Neural cell (in vitro differentiated cells): ENCODE measurements at regions not wholly inside any gene's neighbourhood (a gene's known extent, or its start where the extent isn't known, plus 50 kb on each side); places are given as distances from the start of the nearest gene placed in this dataset.

ENCODE experiments used
- H2AFZ ChIP-seq: fragments of 200-600, 300-800 bp; sonication (generic), shearing (Covaris generic); 2 replicates; pipeline ENCODE4 v1.6.0; 2014; ENCODE audit warnings: low read depth, mild to moderate bottlenecking, antibody characterized with exemption, low read length, moderate library complexity
- H3F3A ChIP-seq: fragments of 200-600 bp; shearing (Covaris generic); 2 replicates; pipeline ENCODE4 v1.6.1; 2016; ENCODE audit warnings: mild to moderate bottlenecking, moderate library complexity, mixed read lengths, antibody characterized with exemption, low read length; ENCODE audit not compliant: insufficient read depth, poor library complexity, severe bottlenecking
- H3K27ac ChIP-seq: fragments of 200-600, 300-800 bp; sonication (generic), shearing (Covaris generic); 2 replicates; pipeline ENCODE4 v1.5.1; 2014; ENCODE audit warnings: mild to moderate bottlenecking, low read length, moderate library complexity
- H3K27me3 ChIP-seq: fragments of 300-800, 200-600 bp; sonication (generic), shearing (Covaris generic); 2 replicates; pipeline ENCODE4 v1.6.0; 2014; ENCODE audit warnings: mild to moderate bottlenecking, low read depth, low read length, moderate library complexity; ENCODE audit not compliant: insufficient read depth
- H3K36me3 ChIP-seq: fragments of 300-800, 200-600 bp; sonication (generic), shearing (Covaris generic); 2 replicates; pipeline ENCODE4 v1.5.1; 2014; ENCODE audit warnings: mild to moderate bottlenecking, antibody characterized with exemption, low read length, moderate library complexity; ENCODE audit not compliant: insufficient read depth
- H3K4me2 ChIP-seq: fragments of 300-800, 200-600 bp; sonication (generic), shearing (Covaris generic); 2 replicates; pipeline ENCODE4 v1.6.0; 2014; ENCODE audit warnings: mild to moderate bottlenecking, low read length
- H3K4me3 ChIP-seq: fragments of 300-800, 200-600 bp; sonication (generic), shearing (Covaris generic); 2 replicates; pipeline ENCODE4 v1.5.1; 2014; ENCODE audit warnings: mild to moderate bottlenecking, low read length, moderate library complexity
- H3K79me2 ChIP-seq: fragments of 200-600 bp; shearing (Covaris generic); replicated peaks from 2 replicates; pipeline ENCODE4 v1.6.0; 2014; ENCODE audit warnings: mild to moderate bottlenecking, low read length, moderate library complexity; ENCODE audit not compliant: insufficient read depth
- H3K9ac ChIP-seq: fragments of 300-800, 200-600 bp; sonication (generic), shearing (Covaris generic); 2 replicates; pipeline ENCODE4 v1.6.1; 2016; ENCODE audit warnings: mild to moderate bottlenecking, low read length, mixed read lengths
- H3K9me2 ChIP-seq: fragments of 200-600 bp; shearing (Covaris generic); 2 replicates; pipeline ENCODE4 v1.6.1; 2016; ENCODE audit warnings: mild to moderate bottlenecking, low read length, mixed read lengths; ENCODE audit not compliant: insufficient read depth
- H3K9me3 ChIP-seq: fragments of 200-600, 300-800 bp; sonication (generic), shearing (Covaris generic); 2 replicates; pipeline ENCODE4 v1.6.1; 2016; ENCODE audit warnings: mild to moderate bottlenecking, mixed run types, low read length, moderate library complexity, mixed read lengths
- H4K20me1 ChIP-seq: fragments of 200-600 bp; shearing (Covaris generic); 2 replicates; pipeline ENCODE4 v1.6.1; 2016; ENCODE audit warnings: mild to moderate bottlenecking, mixed run types; ENCODE audit not compliant: insufficient read depth
- CTCF ChIP-seq: fragments of 450-650 bp; IDR thresholded peaks from 2 replicates; pipeline ENCODE4 v1.5.1; 2014; ENCODE audit warnings: antibody characterized with exemption, mild to moderate bottlenecking, moderate library complexity; ENCODE audit not compliant: poor library complexity, severe bottlenecking
- EP300 ChIP-seq: fragments of 450-650 bp; conservative IDR thresholded peaks from 2 replicates; pipeline ENCODE4 v1.6.1; 2014; ENCODE audit warnings: antibody characterized with exemption, mild to moderate bottlenecking, moderate library complexity; ENCODE audit not compliant: poor library complexity, severe bottlenecking
- EZH2 ChIP-seq: fragments of 200-600, 300-800 bp; shearing (Covaris generic), sonication (generic); IDR thresholded peaks from 2 replicates; pipeline ENCODE4 v1.6.1; 2014; ENCODE audit warnings: antibody characterized with exemption, low read length, borderline replicate concordance, mild to moderate bottlenecking; ENCODE audit not compliant: insufficient read depth, poor library complexity, severe bottlenecking
- MXI1 ChIP-seq: fragments of 450-650 bp; conservative IDR thresholded peaks from 2 replicates; pipeline ENCODE4 v1.6.1; 2014; ENCODE audit warnings: antibody characterized with exemption, mild to moderate bottlenecking; ENCODE audit not compliant: poor library complexity, severe bottlenecking
- POLR2AphosphoS5 ChIP-seq: IDR thresholded peaks from 2 replicates; pipeline ENCODE4 v1.6.1; 2012
- RAD21 ChIP-seq: fragments of 450-650 bp; conservative IDR thresholded peaks from 2 replicates; pipeline ENCODE4 v1.6.1; 2014; ENCODE audit warnings: antibody characterized with exemption, mild to moderate bottlenecking, moderate library complexity
- REST ChIP-seq: IDR thresholded peaks from 2 replicates; pipeline ENCODE4 v1.6.1; 2012; ENCODE audit warnings: borderline replicate concordance
- SMC3 ChIP-seq: fragments of 450-650 bp; conservative IDR thresholded peaks from 2 replicates; pipeline ENCODE4 v1.6.1; 2014; ENCODE audit warnings: antibody characterized with exemption, mild to moderate bottlenecking, moderate library complexity; ENCODE audit not compliant: poor library complexity
- TAF1 ChIP-seq: IDR thresholded peaks from 2 replicates; pipeline ENCODE4 v1.6.1; 2012; ENCODE audit warnings: low read depth

GRCh38 chr16:8247993-8248392 lies 342.3 kb downstream of the TMEM114 start:
- Histone ChIP-seq H2AFZ (no peak overlapping the region), H3K27ac (no peak overlapping the region), H3K36me3 (no peaks in the 10 kb centered on the region), H3K9ac (no peak overlapping the region), H3K9me3 (no peaks in the 10 kb centered on the region), H3K4me2 (no peak overlapping the region), H3K79me2 (no peaks in the 10 kb centered on the region), H3F3A (no peaks in the 10 kb centered on the region), H3K9me2 (no peaks in the 10 kb centered on the region), H4K20me1 (no peaks in the 10 kb centered on the region), H3K27me3 (no peaks in the 10 kb centered on the region), H3K4me3 (no peak overlapping the region)
- no peak for TF ChIP-seq TAF1
- TF ChIP-seq EZH2: no peak
- TF ChIP-seq POLR2AphosphoS5: no peak
- no peak for TF ChIP-seq EP300
- no peak for TF ChIP-seq RAD21
- no peak for TF ChIP-seq MXI1
- TF ChIP-seq SMC3: no peak
- TF ChIP-seq REST: no peak
- TF ChIP-seq CTCF: no peak

- Histone ChIP-seq H3F3A (no peaks in the 10 kb centered on the region), H2AFZ (no peak overlapping the region), H3K9me3 (no peaks in the 10 kb centered on the region), H4K20me1 (no peaks in the 10 kb centered on the region), H3K9me2 (no peaks in the 10 kb centered on the region), H3K36me3 (no peaks in the 10 kb centered on the region), H3K4me2 (no peak overlapping the region), H3K79me2 (no peaks in the 10 kb centered on the region), H3K9ac (no peak overlapping the region), H3K27ac (no peak overlapping the region), H3K27me3 (no peaks in the 10 kb centered on the region), H3K4me3 (no peak overlapping the region)
- TF ChIP-seq RAD21 (no peak), EP300 (no peak), CTCF (no peak)
Measured at GRCh38 chr16:8243981-8244380, 346.3 kb downstream of the TMEM114 start.
